ENCODE measurements at regions not wholly inside any gene's neighbourhood (a gene's known extent, or its start where the extent isn't known, plus 50 kb on each side); places are given as distances from the start of the nearest gene placed in this dataset.

- no peak for TF ChIP-seq CTCF (IDR thresholded peaks at IDR 0.05; ENCODE audit: low read length)
- TF ChIP-seq EZH2 (optimal IDR thresholded peaks at IDR 0.05; ENCODE audit: low read depth, low read length): no peak
Observed at GRCh38 chr5:33235304-33235703, 205.5 kb upstream of the TARS1 start.
